Body of pancreas (tissue), 4 donors: ENCODE measurements at regions not wholly inside any gene's neighbourhood (a gene's known extent, or its start where the extent isn't known, plus 50 kb on each side); places are given as distances from the start of the nearest gene placed in this dataset.

ENCODE experiments used
- ATAC-seq: fragments of 150-250 bp; one replicate; pipeline ENCODE4 v1.9.1; 2016
- DNase-seq, 4 donors: peaks; one replicate each; pipeline ENCODE4 v3.0.0-alpha.2; 2019
- H3K27ac ChIP-seq, 4 donors: fragments of 200-600 bp; sonication (generic); 1 replicate in 3 of 4; 2 replicates in 1 of 4; pipeline versions ENCODE4 v1.5.1 to v1.6.1; 2016 to 2019; ENCODE audit warnings: mild to moderate bottlenecking in 1 of 4, mixed read lengths in 1 of 4, moderate library complexity in 1 of 4
- H3K27me3 ChIP-seq, 2 donors: fragments of 200-600 bp; sonication (generic); one replicate each; pipeline ENCODE4 v1.6.0; 2016; ENCODE audit warnings: mild to moderate bottlenecking in 1 of 2
- H3K36me3 ChIP-seq, 2 donors: fragments of 200-600 bp; sonication (generic); replicated peaks in 1 of 2; 2 replicates each; pipeline ENCODE4 v1.5.1; 2016; ENCODE audit warnings: low read depth in 2 of 2; ENCODE audit not compliant: insufficient read depth in 1 of 2
- H3K4me1 ChIP-seq: fragments of 200-600 bp; sonication (generic); one replicate; pipeline ENCODE4 v1.6.0; 2016
- H3K4me3 ChIP-seq, 2 donors: fragments of 200-600 bp; sonication (generic); 1 replicate in 1 of 2; 2 replicates in 1 of 2; pipeline ENCODE4 v1.5.1; 2016 to 2019
- H3K9me3 ChIP-seq, 3 donors: fragments of 200-600 bp; sonication (generic); 1 replicate in 2 of 3; 2 replicates in 1 of 3; pipeline ENCODE4 v1.5.1; 2016
- CTCF ChIP-seq, 7 experiments: fragments of 450-650 bp in 4 of 7; fragments of 200-600 bp in 3 of 7; sonication (generic) in 3 of 7; IDR thresholded peaks; one replicate each; pipeline ENCODE4 v1.5.1; 2016 to 2019; ENCODE audit warnings: antibody characterized with exemption in 7 of 7
- POLR2A ChIP-seq, 3 donors: fragments of 450-650 bp; IDR thresholded peaks; one replicate each; pipeline ENCODE4 v1.6.1; 2016; ENCODE audit warnings: antibody characterized with exemption in 3 of 3, mild to moderate bottlenecking in 2 of 3
- WGBS, 2 donors: methylation state at CpG; one replicate each; pipeline ENCODE4 v1.1.5; 2017; 5-methylcytosine and 5-hydroxymethylcytosine counted together
- intact Hi-C: fragments of 100-400 bp; cut with DNase I; formaldehyde crosslinking; loops from one replicate; pipeline ENCODE4 v1.15.1; 2023

DNA sequence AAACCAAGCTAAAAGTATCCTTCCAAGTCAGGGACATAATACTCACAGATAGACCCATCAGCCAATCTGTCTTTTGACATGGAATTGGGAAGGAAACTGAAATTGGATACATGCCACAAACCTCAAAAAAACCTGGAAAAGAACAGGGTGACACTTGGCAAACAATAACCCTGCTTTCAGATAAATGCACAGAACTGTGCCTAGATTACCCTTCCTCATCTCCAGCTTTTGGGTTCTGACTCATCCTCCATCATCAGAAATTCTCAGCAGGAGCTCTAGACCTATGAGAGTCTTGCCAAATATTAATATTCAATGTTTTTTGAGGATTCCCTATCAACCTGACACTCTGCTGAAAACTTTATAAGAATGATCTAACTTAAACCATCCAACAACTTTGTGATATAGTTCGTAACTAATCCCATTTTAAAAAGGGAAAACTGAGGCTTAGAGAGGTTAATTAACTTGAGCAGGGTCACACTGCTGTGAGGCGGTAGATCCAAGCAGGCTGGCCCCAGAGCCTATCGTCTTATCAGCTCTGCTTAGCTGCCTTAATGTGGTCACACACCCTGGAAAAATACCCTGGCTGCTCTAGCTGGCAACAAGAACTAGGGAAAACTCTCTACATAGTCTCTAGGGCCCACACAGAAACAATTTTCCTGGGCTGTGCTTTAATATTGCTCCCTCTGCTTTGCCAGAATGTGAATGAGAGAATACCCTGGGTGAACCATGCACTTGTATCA lies 157.0 kb upstream of the TRPC7 start:
- WGBS, 2 donors, result 46 to 56% methylated on average over 3 of the region's 3 CpGs
- DNase-seq, result no peak

DNA sequence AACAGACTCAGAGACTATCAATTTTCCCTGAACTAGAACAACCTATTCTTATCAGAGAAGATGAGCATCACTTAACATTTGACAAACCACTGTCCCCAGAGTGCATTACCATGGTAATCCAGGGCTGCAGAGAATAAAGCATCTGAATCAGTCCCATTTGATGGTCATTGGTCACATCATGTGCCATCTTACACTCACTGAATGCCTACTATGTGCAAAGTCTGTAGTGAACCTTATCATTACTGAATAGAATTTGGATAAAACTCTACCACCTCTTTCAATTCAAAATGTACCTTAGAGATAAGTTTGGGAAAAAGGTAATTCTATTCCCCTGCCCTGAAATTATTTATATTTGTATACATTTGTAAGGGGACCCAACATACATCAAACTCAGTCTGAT lies 156.4 kb upstream of the TRPC7 start:
- H3K36me3 ChIP-seq, result no peaks in the 10 kb centered on the region
- no peaks in the 10 kb centered on the region for H3K27me3 ChIP-seq
- ATAC-seq, result no peak
- H3K9me3 ChIP-seq, result no peaks in the 10 kb centered on the region
- H3K4me1 ChIP-seq, result no peaks in the 10 kb centered on the region
- no peak overlapping the region for H3K27ac ChIP-seq
- no peak overlapping the region for H3K4me3 ChIP-seq
- TF ChIP-seq POLR2A (IDR thresholded peaks at IDR 0.05) (no peak), CTCF (IDR thresholded peaks at IDR 0.05) (no peak)
- DNase-seq, result no peak
- intact Hi-C loops, result no loop called here

More for the DNA sequence above, 157.0 kb upstream of the TRPC7 start:
- no peak overlapping the region for H3K4me3 ChIP-seq
- H3K4me1 ChIP-seq, result no peaks in the 10 kb centered on the region
- H3K36me3 ChIP-seq, result no peaks in the 10 kb centered on the region
- intact Hi-C loops, result no loop called here
- no peak overlapping the region for H3K27ac ChIP-seq
- ATAC-seq, result no peak
- no peaks in the 10 kb centered on the region for H3K27me3 ChIP-seq
- H3K9me3 ChIP-seq, result no peaks in the 10 kb centered on the region
- TF ChIP-seq POLR2A (IDR thresholded peaks at IDR 0.05) (no peak), CTCF (IDR thresholded peaks at IDR 0.05) (no peak)

GRCh38 chr5:136518814-136519213 lies 153.5 kb upstream of the TRPC7 start:
- H3K27ac ChIP-seq, result no peak overlapping the region
- no peak overlapping the region for H3K4me3 ChIP-seq
- H3K4me1 ChIP-seq, result no peaks in the 10 kb centered on the region
- DNase-seq, result no peak
- H3K9me3 ChIP-seq, result no peaks in the 10 kb centered on the region
- H3K27me3 ChIP-seq, result no peaks in the 10 kb centered on the region
- no peak for ATAC-seq
- TF ChIP-seq CTCF (IDR thresholded peaks at IDR 0.05), result no peak
- TF ChIP-seq POLR2A (IDR thresholded peaks at IDR 0.05), result no peak
- H3K36me3 ChIP-seq, result no peaks in the 10 kb centered on the region
- intact Hi-C loops, result no loop called here
- WGBS, 2 donors, result 78 to 81% methylated on average over 3 of the region's 3 CpGs

DNA sequence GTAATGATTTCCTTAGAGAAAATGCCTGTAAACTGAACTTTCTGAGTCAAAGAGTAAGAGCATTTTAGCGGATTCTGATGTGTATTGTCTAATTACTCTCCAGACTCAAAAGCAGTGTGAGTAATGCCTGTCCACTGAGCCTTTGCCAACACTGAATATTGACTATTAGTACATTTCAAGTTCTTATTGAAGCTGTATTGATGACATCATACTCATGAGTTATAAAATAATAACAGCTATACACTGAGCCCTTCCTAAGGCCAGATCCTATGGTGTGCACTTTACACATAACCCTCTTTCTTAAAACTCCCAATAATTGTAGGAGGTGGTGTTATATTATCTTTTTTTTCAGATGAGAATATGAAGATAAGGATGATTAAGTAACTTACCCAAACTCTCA lies 152.8 kb upstream of the TRPC7 start:
- no peak overlapping the region for H3K4me3 ChIP-seq
- TF ChIP-seq CTCF (IDR thresholded peaks at IDR 0.05), result no peak
- no peaks in the 10 kb centered on the region for H3K27me3 ChIP-seq
- intact Hi-C loops, result no loop called here
- no peaks in the 10 kb centered on the region for H3K36me3 ChIP-seq
- 89 to 97% methylated on average over 1 of the region's 1 CpG for WGBS, 2 donors
- no peaks in the 10 kb centered on the region for H3K9me3 ChIP-seq
- H3K4me1 ChIP-seq, result no peaks in the 10 kb centered on the region
- ATAC-seq (no peak), DNase-seq (no peak)
- H3K27ac ChIP-seq, result no peak overlapping the region

GRCh38 chr5:136517755-136518154 lies 152.4 kb upstream of the TRPC7 start:
- intact Hi-C loops, result no loop called here
- no peaks in the 10 kb centered on the region for H3K36me3 ChIP-seq
- no peaks in the 10 kb centered on the region for H3K4me1 ChIP-seq
- ATAC-seq, result no peak
- no peak overlapping the region for H3K27ac ChIP-seq
- no peak for DNase-seq
- 0 to 54% methylated on average over 1 of the region's 1 CpG for WGBS, 2 donors
- no peak overlapping the region for H3K4me3 ChIP-seq
- H3K9me3 ChIP-seq, result no peaks in the 10 kb centered on the region
- no peaks in the 10 kb centered on the region for H3K27me3 ChIP-seq
- no peak for TF ChIP-seq CTCF (IDR thresholded peaks at IDR 0.05)
- TF ChIP-seq POLR2A (IDR thresholded peaks at IDR 0.05), result no peak
